OCI-LY3 (cell line): ENCODE measurements at regions not wholly inside any gene's neighbourhood (a gene's known extent, or its start where the extent isn't known, plus 50 kb on each side); places are given as distances from the start of the nearest gene placed in this dataset.

Source experiments
- H2AFZ ChIP-seq: fragments of 200-600, 300-600 bp; shearing (Covaris generic); 2 replicates; pipeline ENCODE4 v1.6.0; 2014; ENCODE audit warnings: antibody characterized with exemption, low read depth, low read length
- H3K27ac ChIP-seq: fragments of 200-600, 300-600 bp; sonication (generic); 2 replicates; pipeline ENCODE4 v1.5.1; 2014; ENCODE audit warnings: mild to moderate bottlenecking, low read length, moderate library complexity, mixed read lengths
- H3K27me3 ChIP-seq: fragments of 200-600, 300-600 bp; sonication (generic); 2 replicates; pipeline ENCODE4 v1.6.1; 2014; ENCODE audit warnings: low read depth, low read length, mixed read lengths
- H3K36me3 ChIP-seq: fragments of 200-600, 300-600 bp; sonication (generic); replicated peaks from 2 replicates; pipeline ENCODE3; 2014; ENCODE audit warnings: low read depth, low read length, mixed read lengths
- H3K4me1 ChIP-seq: fragments of 300-600, 200-600 bp; sonication (generic); 2 replicates; pipeline ENCODE4 v1.6.1; 2014; ENCODE audit warnings: low read length, mixed read lengths
- H3K4me2 ChIP-seq: fragments of 200-600, 300-600 bp; sonication (generic); 2 replicates; pipeline ENCODE4 v1.6.1; 2014; ENCODE audit warnings: low read length, mixed read lengths
- H3K4me3 ChIP-seq: fragments of 300-600, 200-600 bp; sonication (generic); 2 replicates; pipeline ENCODE4 v1.5.1; 2014; ENCODE audit warnings: antibody characterized with exemption, mild to moderate bottlenecking, low read length, moderate library complexity
- H3K79me2 ChIP-seq: fragments of 300-600, 200-600 bp; shearing (Covaris generic); 2 replicates; pipeline ENCODE4 v1.6.1; 2014; ENCODE audit warnings: mild to moderate bottlenecking, low read length, mixed read lengths
- H3K9ac ChIP-seq: fragments of 300-600, 200-600 bp; shearing (Covaris generic); 2 replicates; pipeline ENCODE4 v1.6.0; 2014; ENCODE audit warnings: mild to moderate bottlenecking, low read length, moderate library complexity
- H3K9me3 ChIP-seq: fragments of 200-600, 300-600 bp; shearing (Covaris generic); 2 replicates; pipeline ENCODE4 v1.6.1; 2014; ENCODE audit warnings: low read length, mixed read lengths; ENCODE audit not compliant: insufficient read depth
- H4K20me1 ChIP-seq: fragments of 200-600, 300-600 bp; sonication (generic); 2 replicates; pipeline ENCODE4 v1.6.1; 2016; ENCODE audit warnings: low read length, mixed read lengths; ENCODE audit not compliant: insufficient read depth
- CTCF ChIP-seq: fragments of 200-600, 300-600 bp; sonication (generic); IDR thresholded peaks from 2 replicates; pipeline ENCODE4 v1.5.1; 2014; ENCODE audit warnings: antibody characterized with exemption, low read length, low read depth
- EZH2phosphoT487 ChIP-seq: fragments of 200-600 bp; shearing (Covaris generic); IDR thresholded peaks from 2 replicates; pipeline ENCODE4 v1.6.1; 2018; ENCODE audit warnings: antibody characterized with exemption, mixed run types, low read depth

- no peaks in the 10 kb centered on the region for H4K20me1 ChIP-seq
- H3K27ac ChIP-seq = no peak overlapping the region
- no peaks in the 10 kb centered on the region for H3K36me3 ChIP-seq
- no peaks in the 10 kb centered on the region for H3K4me1 ChIP-seq
- no peaks in the 10 kb centered on the region for H3K9me3 ChIP-seq
- H3K27me3 ChIP-seq = no peaks in the 10 kb centered on the region
- no peak overlapping the region for H3K4me3 ChIP-seq
- no peak overlapping the region for H3K9ac ChIP-seq
- H2AFZ ChIP-seq = no peak overlapping the region
- H3K79me2 ChIP-seq = no peaks in the 10 kb centered on the region
- H3K4me2 ChIP-seq = no peak overlapping the region
- peak; percentile 46 for TF ChIP-seq CTCF
- TF ChIP-seq EZH2phosphoT487 = no peak
Observed at GRCh38 chr11:62061356-62062222, 62.2 kb upstream of the INCENP start.

- Histone ChIP-seq H3K9ac (no peak overlapping the region), H3K36me3 (no peaks in the 10 kb centered on the region), H3K4me3 (no peak overlapping the region), H3K9me3 (no peaks in the 10 kb centered on the region), H3K27ac (no peak overlapping the region), H4K20me1 (no peaks in the 10 kb centered on the region), H2AFZ (no peak overlapping the region), H3K4me1 (peaks cover 5% of the 10 kb centered on the region; the same call in 1 of the 2 replicates), H3K4me2 (no peak overlapping the region), H3K79me2 (no peaks in the 10 kb centered on the region), H3K27me3 (peaks cover 22% of the 10 kb centered on the region)
- no peak for TF ChIP-seq EZH2phosphoT487
- no peak for TF ChIP-seq CTCF
Observed at GRCh38 chr11:62057069-62057468, 66.7 kb upstream of the INCENP start.

GRCh38 chr11:62055970-62056369, 67.8 kb upstream of the INCENP start:
- H4K20me1 ChIP-seq = no peaks in the 10 kb centered on the region
- peaks cover 28% of the 10 kb centered on the region for H3K27me3 ChIP-seq
- H3K27ac ChIP-seq = no peak overlapping the region
- no peaks in the 10 kb centered on the region for H3K9me3 ChIP-seq
- no peak overlapping the region for H3K4me2 ChIP-seq
- H3K36me3 ChIP-seq = no peaks in the 10 kb centered on the region
- H2AFZ ChIP-seq = no peak overlapping the region
- H3K4me1 ChIP-seq = peaks cover 5% of the 10 kb centered on the region; the same call in 1 of the 2 replicates
- no peak overlapping the region for H3K4me3 ChIP-seq
- no peaks in the 10 kb centered on the region for H3K79me2 ChIP-seq
- H3K9ac ChIP-seq = no peak overlapping the region
- no peak for TF ChIP-seq CTCF
- no peak for TF ChIP-seq EZH2phosphoT487

DNA sequence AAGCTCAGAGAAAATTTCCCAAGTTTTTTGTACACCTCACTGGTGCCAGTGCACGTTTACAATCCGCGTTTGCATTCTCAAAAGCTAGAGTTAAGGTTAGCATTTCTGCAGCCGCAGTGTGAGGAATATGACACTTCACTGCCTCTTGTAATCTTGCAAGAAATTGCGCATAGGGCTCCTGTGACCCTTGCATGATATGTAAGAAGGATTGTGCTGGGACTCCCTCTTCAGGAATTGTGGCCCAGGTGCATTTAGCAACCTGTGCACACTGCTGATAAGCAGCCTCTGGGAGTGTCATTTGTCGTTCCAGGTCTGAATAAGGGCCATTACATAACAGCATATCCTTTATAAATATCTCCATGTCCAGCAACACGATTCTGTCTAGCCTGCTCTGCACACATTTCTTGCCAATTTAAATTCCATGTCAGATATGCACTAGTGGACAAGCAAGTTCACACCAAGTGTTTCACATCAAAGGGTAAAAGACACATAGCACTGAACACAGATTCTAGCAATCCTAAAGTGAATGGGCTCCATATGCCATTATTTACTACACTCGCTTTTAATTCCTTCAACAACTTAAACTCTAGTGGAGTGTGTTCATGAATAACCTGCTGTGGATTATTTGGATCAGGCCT, 69.2 kb upstream of the INCENP start:
- H3K4me2 ChIP-seq = no peak overlapping the region

More for the DNA sequence above, 69.2 kb upstream of the INCENP start:
- Histone ChIP-seq H3K9me3 (no peaks in the 10 kb centered on the region), H3K27me3 (peaks cover 35% of the 10 kb centered on the region), H3K79me2 (no peaks in the 10 kb centered on the region), H2AFZ (no peak overlapping the region), H3K9ac (no peak overlapping the region), H3K4me1 (peaks cover 5% of the 10 kb centered on the region; the same call in 1 of the 2 replicates), H3K36me3 (no peaks in the 10 kb centered on the region), H4K20me1 (no peaks in the 10 kb centered on the region), H3K27ac (no peak overlapping the region), H3K4me3 (no peak overlapping the region)
- TF ChIP-seq CTCF (peak; percentile 42), EZH2phosphoT487 (no peak)
